H7 (cell line): ENCODE measurements at regions not wholly inside any gene's neighbourhood (a gene's known extent, or its start where the extent isn't known, plus 50 kb on each side); places are given as distances from the start of the nearest gene placed in this dataset.
"Not testable (repeated sequence)": the region's sequence is repeated elsewhere in the genome, so short reads cannot be mapped to it uniquely, and the experiment has no call there.

Experiments used
- DNase-seq: peaks from one replicate; pipeline ENCODE4 v3.0.0; 2012
- H3K27me3 ChIP-seq: 2 replicates; pipeline ENCODE4 v1.6.0; 2011; ENCODE audit warnings: mild to moderate bottlenecking, low read length; ENCODE audit not compliant: control insufficient read depth, insufficient read depth
- H3K36me3 ChIP-seq: replicated peaks from 2 replicates; pipeline ENCODE4 v1.5.1; 2011; ENCODE audit warnings: low read length; ENCODE audit not compliant: control insufficient read depth, insufficient read depth
- H3K4me3 ChIP-seq: 2 replicates; pipeline ENCODE4 v1.5.1; 2011; ENCODE audit warnings: low read depth, mild to moderate bottlenecking, control low read depth, low read length, moderate library complexity; ENCODE audit not compliant: insufficient read depth

DNA sequence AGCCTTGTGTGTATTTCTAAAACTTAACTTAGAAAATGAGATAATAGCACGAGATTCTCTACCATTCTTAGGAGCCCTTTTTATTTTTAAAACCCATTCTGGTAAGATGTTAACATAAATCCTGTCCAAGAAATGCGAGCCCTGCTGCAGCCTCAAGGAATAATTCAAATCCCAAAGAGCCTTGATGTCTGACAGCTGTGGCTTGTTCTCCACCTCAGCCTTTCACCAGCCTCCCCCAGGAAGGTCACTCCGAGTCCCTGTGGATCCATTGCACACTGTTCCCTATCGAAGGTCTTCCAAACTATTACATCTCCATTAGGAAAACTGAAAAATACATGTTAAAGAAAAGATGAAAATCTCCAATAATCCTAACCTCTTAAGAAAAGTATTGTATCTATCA is 98.5 kb upstream of the S1PR3 start:
- Histone ChIP-seq H3K27me3 (no peaks in the 10 kb centered on the region), H3K4me3 (no peak overlapping the region), H3K36me3 (no peaks in the 10 kb centered on the region)
- no peak for DNase-seq

DNA sequence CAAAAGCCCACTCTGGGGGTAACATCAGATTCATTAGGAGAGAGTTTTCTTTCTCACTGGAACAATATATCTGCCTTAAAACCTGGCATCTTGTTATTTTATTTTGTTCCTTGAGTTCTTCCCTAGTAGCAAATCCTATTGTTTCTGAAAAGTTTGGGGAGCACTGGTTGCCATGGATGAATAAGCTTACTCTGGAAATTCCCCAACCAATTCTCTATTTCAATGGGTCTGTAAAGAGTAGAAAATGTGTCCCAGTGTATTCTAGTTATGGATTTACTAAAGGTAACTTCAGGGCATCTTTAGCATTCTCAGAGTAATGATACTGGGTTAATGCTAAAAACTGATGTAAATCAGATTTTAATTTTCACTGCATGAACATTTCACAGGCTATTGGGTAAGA is 94.2 kb upstream of the S1PR3 start:
- H3K4me3 ChIP-seq, result no peak overlapping the region
- H3K36me3 ChIP-seq, result no peaks in the 10 kb centered on the region
- no peak for DNase-seq
- no peaks in the 10 kb centered on the region for H3K27me3 ChIP-seq

DNA sequence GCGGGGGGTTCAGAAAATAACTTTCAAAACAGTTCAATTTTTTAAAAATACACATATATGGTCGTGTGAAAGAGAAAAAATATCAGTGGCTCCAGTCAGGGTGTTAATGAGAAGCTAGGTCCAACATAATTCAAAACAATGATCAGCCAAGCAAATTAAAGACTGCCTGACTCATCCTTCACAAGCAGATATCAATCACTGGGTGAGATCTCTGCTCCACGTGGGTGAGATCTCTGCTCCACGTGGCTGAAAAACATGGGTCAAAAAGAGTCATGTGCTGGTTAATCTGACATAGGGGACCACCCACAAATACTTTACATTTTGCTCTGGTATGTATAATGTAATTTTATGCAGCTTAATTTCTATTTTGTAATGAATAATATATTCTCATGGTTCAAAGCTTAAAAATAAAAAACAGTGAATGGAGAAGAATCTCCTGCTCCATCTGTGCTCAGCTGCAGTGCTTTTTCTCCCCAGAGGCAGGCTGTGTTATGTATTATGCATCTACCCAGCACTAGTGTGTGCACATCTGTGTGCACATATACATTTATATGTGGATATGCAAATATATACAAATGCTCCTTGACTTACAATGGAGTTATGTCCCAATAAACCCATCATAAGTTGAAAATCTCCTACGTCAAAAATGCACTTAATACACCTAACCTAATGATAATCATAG is 93.1 kb upstream of the S1PR3 start:
- no peaks in the 10 kb centered on the region for H3K27me3 ChIP-seq
- no peak for DNase-seq

DNA sequence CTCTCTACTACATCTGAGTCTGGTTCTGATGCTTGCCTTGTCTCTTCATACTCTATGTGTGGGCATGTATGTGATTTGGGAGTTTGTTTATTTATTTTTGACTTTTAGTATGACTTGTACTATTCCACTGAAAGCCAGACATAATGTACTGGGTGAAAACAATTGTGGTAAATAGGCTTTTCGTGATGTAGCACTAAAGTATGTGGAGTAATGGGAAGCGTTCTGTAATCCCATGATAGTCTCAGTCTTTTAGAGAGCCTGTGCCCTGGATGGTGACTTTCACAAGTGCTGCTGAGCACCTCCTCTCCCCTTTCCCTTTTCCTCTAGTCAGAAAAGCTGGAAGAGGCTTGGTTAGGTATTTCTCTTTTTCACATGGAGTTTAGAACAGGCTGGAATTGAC is 85.8 kb upstream of the S1PR3 start:
- DNase-seq, result no peak
- Histone ChIP-seq H3K27me3 (no peaks in the 10 kb centered on the region), H3K36me3 (no peaks in the 10 kb centered on the region), H3K4me3 (no peak overlapping the region)

More for the DNA sequence above, 93.1 kb upstream of the S1PR3 start:
- Histone ChIP-seq H3K36me3 (no peaks in the 10 kb centered on the region), H3K4me3 (no peak overlapping the region)

DNA sequence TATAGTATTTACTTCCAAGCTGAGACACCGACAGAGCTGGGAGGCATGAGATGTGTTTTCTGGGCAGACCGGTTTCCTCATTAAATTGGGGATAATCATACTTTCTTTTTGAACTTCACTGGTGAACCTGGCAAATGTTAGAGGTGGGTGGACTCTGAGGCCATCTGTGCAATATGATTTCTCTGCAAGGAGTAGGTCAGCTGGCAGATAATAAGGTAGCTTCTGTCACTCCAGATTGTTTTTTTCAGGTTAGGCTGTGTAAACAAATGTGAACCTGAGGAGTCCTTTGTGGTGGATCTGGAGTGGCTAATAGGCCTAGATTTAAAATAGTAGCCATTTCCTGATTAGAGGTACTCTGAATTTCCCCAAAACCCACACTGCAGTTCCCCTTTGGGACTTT is 75.4 kb upstream of the S1PR3 start:
- Histone ChIP-seq H3K4me3 (no peak overlapping the region), H3K27me3 (no peaks in the 10 kb centered on the region), H3K36me3 (no peaks in the 10 kb centered on the region)
- DNase-seq, result no peak

DNA sequence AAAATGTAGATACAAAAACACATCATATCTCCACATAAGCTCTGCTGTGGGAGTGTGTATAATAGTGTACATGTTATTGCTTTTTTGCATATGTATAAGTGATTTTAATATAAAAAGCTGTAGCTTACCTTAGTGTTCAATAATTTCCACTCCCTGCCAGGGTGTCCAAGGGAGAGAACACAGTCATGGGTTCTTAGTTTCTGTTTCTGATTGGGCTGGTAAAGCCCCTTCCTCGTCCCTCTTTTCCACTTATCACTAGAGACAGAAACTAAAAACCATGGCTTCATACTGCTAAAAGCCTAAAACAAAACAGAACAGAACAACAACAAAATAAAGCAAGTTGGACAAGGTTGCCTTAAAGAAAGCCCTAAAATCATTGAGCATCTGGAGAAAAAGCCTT is 74.4 kb upstream of the S1PR3 start:
- no peak for DNase-seq
- no peaks in the 10 kb centered on the region for H3K27me3 ChIP-seq
- no peak overlapping the region for H3K4me3 ChIP-seq
- no peaks in the 10 kb centered on the region for H3K36me3 ChIP-seq

DNA sequence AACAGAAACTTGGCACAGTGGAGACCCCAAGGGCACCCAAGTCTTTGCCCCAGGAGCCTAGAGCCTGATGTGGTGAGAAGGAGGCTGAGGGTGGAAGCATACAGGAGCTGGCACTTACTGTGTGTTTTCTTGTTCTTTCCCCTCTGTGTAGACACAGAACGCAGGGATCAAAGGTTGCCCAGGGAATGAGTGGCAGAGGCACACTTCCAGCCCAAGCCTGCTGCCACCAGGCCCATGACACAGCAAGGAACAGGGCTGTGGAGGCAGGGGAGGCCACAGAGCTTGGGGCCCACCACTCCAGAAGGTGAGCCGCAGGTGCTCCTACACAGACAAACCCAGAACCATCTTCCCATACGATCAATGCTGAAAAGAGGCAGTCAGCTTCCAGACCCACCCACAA is 73.9 kb upstream of the S1PR3 start:
- DNase-seq, result no peak
- Histone ChIP-seq H3K36me3 (no peaks in the 10 kb centered on the region), H3K4me3 (no peak overlapping the region)

DNA sequence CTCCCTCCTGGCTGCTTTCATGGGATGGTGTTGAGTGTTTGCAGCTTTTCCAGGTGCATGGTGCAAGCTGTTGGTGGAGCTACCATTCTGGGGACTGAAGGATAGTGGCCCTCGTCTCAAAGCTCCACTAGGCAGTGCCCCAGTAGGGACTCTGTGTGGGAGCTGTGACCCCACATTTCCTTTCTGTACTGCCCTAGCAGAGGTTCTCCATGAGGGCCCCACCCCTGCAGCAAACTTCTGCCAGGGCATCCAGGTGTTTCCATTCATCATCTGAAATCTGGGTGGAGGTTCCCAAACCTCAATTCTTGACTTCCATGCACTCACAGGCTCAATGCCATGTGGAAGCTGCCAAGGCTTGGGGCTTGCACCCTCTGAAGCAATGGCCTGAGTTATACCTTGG is 72.7 kb upstream of the S1PR3 start:
- not testable (repeated sequence) for H3K4me3 ChIP-seq, DNase-seq, H3K27me3 ChIP-seq, H3K36me3 ChIP-seq

More for the DNA sequence above, 73.9 kb upstream of the S1PR3 start:
- H3K27me3 ChIP-seq, result no peaks in the 10 kb centered on the region

DNA sequence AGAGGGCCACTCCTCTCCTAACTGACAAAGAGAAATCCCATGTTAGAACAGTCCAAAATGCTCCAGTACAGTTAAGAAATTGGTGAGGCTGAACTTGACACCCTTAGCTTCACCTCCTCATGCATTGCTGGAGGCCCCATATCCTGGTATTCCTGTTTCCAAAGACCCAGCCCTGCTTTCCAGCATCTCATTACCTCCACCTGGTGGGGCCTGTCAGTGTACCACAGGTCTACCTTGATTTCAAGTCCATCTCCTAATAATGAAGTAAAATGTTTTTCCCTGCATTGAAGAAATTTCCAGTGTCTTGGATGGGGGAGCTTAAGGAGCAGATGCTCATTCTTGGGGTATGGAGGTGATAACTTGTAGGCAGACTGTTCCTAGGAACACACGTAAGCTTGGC is 70.6 kb upstream of the S1PR3 start:
- H3K4me3 ChIP-seq, result no peak overlapping the region
- no peak for DNase-seq
- H3K27me3 ChIP-seq, result no peaks in the 10 kb centered on the region
- no peaks in the 10 kb centered on the region for H3K36me3 ChIP-seq

DNA sequence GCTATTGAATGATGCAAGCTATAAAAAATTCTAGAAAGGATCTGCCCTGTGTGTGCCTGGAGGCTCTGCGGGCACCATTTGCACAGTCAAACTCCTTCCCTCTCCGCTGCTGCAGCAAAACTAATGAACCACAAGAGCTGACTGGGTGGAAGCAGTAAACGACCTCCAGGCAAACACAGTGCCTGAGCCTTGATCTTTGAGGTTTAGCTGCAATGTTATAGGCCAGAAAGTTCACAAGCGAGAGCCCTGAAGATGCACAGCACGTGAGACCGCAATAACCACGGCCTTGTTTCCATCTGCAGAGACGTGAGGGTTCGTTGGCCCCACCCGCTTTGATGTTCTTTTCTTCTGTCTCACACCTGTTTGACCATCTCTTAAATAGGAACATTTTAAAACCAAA is 69.2 kb upstream of the S1PR3 start:
- no peak for DNase-seq
- no peaks in the 10 kb centered on the region for H3K27me3 ChIP-seq
- H3K4me3 ChIP-seq, result no peak overlapping the region
- H3K36me3 ChIP-seq, result no peaks in the 10 kb centered on the region

DNA sequence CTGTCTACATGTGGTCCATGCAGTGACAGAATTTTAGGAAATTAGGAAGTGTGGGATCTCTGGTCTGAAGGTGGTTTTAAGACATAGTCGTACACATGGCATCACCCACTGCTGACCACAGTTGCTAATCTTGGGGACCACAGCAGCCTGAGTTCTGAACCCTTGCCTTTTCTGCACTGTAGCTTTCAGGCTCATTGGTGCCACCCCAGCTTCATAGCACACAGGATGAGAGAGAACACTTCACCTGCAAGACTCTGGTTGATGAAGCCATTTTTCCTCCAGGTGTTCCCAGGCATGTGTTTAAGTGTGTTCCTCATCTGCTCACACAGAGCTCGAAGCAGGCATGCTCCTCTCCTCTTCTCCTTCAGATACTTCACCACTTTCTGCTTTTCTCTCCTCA is 68.2 kb upstream of the S1PR3 start:
- Histone ChIP-seq H3K27me3 (no peaks in the 10 kb centered on the region), H3K4me3 (no peak overlapping the region), H3K36me3 (no peaks in the 10 kb centered on the region)
- DNase-seq, result no peak

DNA sequence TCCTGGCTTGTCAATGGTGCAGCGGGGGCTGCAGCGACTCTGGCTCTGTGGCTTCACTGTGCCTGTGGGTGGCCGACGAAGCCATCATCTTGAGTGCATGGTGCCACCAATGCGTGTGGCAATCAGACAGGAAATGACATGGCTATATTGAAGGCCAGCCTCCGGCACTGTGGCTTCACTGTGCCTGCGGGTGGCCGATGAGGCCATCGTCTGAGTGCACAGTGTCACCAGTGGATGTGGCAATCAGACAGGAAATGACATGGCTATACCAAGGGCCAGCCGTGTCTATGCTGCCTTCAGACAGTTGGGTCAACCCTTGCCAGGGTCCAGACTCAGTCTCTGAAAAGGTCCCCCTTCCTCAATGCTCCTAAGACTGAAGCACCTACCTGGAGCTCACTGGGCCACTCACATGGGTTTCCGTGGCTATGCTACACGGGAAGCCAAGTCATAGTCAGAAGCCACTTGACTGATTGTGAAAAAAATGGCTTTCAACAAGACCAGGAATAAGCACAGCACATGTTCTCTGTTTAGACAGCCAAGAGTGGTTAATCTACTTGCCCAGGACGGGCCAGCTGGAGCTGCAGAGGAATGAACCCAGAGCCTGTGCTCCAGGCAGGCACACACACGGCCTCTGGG is 67.5 kb upstream of the S1PR3 start:
- H3K36me3 ChIP-seq, result no peaks in the 10 kb centered on the region
- no peaks in the 10 kb centered on the region for H3K27me3 ChIP-seq
- H3K4me3 ChIP-seq, result no peak overlapping the region
- DNase-seq, result no peak

DNA sequence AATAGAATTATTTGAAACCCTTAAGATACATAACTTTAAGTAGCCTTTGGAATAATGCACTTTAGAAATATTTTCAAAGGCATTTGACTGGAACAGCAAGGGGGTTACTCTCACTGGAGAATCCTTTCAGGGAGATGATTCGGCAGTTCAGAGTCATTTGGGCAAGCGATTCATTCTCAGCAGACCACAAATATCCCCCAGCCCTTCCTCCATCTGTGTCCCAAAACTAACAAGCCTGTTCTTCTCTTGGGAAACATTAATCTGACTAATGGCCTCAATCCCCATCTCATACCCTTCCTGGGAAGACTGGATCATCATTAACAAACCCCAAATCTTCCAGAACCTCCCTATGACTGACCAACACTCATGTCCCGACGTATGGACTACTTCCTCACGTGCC is 65.8 kb upstream of the S1PR3 start:
- DNase-seq, result no peak
- Histone ChIP-seq H3K36me3 (no peaks in the 10 kb centered on the region), H3K27me3 (no peaks in the 10 kb centered on the region), H3K4me3 (no peak overlapping the region)

DNA sequence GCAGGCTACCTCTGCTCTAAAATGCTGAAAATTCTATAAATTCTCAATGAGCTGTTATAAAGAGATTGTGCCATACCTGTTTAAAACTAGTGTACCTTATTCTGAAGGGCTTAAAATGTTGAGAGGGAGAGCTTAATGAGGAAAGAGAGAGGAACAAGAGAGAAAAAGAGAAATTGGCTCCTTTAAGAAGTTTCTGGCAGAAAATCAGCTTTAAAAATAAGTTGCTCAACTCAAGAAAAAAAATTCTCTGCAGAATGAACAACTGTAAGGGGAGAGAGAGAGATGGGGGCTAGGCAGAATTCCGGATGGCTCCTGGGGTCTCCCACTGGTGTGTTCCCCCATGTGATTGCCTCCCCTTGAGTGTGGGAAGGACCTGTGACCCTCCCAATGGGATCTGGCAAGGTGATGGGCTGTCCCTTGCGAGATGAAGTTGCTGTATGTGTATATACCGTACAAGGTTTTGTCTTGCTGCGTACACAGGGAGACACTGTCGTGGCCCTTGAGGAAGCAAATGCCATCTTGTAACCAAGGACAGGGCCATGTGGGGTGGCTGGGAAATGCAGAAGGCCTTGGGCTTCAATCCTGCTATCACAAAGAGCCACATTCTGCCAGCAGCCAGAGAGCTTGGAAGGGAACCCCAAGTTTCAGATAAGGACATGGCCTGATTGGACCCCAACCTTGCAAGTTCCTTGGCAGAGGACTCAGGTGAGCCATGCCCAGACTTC is 64.3 kb upstream of the S1PR3 start:
- H3K36me3 ChIP-seq, result no peaks in the 10 kb centered on the region
- DNase-seq, result no peak

DNA sequence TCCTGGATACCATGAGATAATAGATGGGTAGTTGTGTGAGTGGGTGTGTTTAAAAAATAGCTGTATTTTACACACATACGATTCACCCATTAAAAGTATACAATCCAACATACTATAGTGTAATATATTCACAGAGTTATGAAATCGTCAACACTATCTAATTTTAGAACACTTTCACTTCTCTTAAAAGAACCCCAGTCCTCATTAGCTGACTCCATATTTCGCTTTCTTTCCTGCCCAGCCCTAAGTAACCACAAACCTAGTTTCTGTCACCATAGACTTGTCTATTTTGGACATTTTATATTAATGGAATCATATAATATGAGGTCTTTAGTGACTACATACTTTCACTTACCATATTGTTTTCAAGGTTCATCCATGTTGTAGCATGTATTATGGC is 63.8 kb upstream of the S1PR3 start:
- Histone ChIP-seq H3K36me3 (no peaks in the 10 kb centered on the region), H3K4me3 (no peak overlapping the region), H3K27me3 (no peaks in the 10 kb centered on the region)
- no peak for DNase-seq

More for the DNA sequence above, 64.3 kb upstream of the S1PR3 start:
- Histone ChIP-seq H3K4me3 (no peak overlapping the region), H3K27me3 (no peaks in the 10 kb centered on the region)
